ENCODE measurements at regions not wholly inside any gene's neighbourhood (a gene's known extent, or its start where the extent isn't known, plus 50 kb on each side); places are given as distances from the start of the nearest gene placed in this dataset.

DNA sequence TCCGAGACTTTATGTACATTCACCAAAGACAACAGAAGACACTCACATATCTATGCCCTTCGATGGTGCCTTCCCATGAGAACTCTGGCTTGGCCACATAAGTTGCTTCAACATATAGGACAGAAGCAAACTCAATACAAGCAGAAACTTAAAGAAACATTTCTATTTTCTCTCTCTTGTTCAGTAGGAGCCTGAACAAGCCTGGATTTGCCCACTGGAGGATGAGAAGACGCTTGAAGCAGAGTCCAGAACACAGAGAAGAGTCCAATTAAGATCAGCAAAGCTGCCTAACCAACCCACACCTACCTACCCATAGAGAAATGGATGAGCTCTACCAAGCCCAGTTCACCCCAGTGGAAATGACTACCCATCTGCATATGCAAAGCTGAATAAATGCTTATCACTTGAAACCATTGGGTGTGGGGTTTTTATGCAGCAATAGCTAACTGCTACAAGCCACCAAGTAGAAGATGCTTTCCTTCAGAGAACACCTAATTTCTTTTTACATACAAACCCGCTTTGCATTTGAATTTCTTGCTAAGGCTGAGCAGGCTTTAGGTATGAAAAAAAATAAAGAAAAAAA lies 337.9 kb upstream of the DYNLRB2 start:
- DNase-seq (ENCODE audit: extremely low read depth, low read depth): no peak
- TF ChIP-seq, protein P1, sequence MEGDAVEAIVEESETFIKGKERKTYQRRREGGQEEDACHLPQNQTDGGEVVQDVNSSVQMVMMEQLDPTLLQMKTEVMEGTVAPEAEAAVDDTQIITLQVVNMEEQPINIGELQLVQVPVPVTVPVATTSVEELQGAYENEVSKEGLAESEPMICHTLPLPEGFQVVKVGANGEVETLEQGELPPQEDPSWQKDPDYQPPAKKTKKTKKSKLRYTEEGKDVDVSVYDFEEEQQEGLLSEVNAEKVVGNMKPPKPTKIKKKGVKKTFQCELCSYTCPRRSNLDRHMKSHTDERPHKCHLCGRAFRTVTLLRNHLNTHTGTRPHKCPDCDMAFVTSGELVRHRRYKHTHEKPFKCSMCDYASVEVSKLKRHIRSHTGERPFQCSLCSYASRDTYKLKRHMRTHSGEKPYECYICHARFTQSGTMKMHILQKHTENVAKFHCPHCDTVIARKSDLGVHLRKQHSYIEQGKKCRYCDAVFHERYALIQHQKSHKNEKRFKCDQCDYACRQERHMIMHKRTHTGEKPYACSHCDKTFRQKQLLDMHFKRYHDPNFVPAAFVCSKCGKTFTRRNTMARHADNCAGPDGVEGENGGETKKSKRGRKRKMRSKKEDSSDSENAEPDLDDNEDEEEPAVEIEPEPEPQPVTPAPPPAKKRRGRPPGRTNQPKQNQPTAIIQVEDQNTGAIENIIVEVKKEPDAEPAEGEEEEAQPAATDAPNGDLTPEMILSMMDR (IDR thresholded peaks at IDR 0.05; ENCODE audit: low read depth, low read length, missing control alignments): no peak
- no peak overlapping the region for H3K4me3 ChIP-seq (replicated peaks; ENCODE audit: low read depth, low read length)

DNA sequence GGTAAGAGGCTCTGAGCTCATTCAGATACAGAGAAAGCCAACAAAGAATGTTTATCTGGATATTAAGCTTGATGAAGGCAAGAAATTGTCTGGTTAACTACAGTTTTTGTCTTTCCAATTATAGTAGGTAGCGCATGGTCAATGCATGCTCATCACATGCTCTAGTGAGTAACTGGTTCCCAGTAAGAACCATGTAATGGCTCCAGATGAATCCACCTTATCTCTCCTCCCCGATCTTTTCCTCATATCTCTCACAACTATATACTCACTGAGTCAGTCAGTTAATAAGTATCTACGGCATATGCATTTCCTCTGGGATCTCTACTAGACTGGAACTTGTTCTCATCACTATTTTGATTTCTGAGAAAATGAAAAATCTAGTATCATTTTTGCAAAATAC lies 340.7 kb upstream of the DYNLRB2 start:
- H3K4me3 ChIP-seq (replicated peaks; ENCODE audit: low read depth, low read length): no peak overlapping the region
- no peak for DNase-seq (ENCODE audit: extremely low read depth, low read depth)
- TF ChIP-seq, protein P1 (IDR thresholded peaks at IDR 0.05; ENCODE audit: low read depth, low read length, missing control alignments): no peak

DNA sequence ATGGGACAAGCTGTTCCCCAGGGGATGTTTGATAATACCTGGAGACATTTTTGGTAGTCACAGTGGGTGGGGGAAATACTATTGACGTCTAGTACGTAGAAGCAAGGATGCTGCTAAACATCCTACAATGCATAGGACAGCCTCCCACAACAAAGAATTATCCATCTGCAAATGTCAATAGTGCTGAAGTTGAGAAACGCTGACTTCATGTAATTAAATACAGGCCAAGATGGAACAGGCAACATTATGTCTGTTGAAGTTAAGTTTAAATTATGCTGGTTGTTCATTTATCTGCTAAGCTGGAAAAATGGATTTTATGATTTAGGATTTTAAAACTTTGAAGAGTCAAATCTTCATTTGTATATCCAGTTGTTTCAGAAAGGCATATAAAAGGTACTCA lies 341.2 kb upstream of the DYNLRB2 start:
- TF ChIP-seq, protein P1 (IDR thresholded peaks at IDR 0.05; ENCODE audit: low read depth, low read length, missing control alignments): no peak
- no peak for DNase-seq (ENCODE audit: extremely low read depth, low read depth)
- H3K4me3 ChIP-seq (replicated peaks; ENCODE audit: low read depth, low read length): no peak overlapping the region

DNA sequence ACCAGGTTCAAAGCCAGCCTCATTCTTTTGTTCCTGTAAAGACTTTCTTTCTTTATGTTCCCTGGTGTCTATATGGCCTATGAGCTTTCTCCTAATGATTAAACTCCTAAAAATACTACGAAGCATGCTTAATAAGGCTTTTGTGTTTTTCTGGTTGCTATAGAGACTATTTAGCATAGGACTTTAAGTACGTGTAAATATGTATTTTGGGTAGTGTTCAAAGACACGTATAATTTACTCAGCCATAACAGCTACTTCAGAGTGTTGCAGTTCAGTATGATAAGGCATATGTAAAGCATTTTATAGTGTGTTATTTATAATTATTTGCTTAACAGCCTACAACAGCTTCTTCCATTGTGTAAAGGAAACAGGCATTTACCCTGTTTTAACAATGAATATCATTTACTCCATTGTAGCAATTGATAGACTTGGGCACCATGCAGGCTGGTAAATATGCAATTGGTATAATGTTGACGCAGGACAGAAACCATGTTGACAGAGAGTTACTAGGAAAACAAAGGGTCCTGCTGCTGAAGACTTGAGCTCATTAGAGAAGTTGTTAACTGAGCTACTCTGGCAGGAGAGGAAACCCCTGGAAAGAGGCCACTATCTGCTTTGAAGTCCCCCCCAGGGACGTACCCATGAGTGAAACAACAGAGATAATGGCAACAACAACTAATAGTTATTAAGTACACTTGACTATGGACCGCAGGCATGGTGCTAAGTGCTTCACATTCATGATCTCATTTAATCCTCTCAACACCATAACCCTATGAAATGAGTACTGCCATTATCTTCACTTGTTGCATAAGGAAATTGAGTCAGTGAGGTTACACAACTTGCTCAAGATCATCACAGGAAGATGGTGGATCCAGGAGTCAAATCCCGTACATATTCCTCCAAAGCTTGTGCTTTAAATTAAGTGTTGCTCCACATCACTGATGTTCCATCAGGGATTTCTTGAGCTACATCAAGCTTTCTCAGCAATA lies 342.2 kb upstream of the DYNLRB2 start:
- TF ChIP-seq, protein P1 (IDR thresholded peaks at IDR 0.05; ENCODE audit: low read depth, low read length, missing control alignments): no peak
- H3K4me3 ChIP-seq (replicated peaks; ENCODE audit: low read depth, low read length): no peak overlapping the region
- DNase-seq (ENCODE audit: extremely low read depth, low read depth): no peak

DNA sequence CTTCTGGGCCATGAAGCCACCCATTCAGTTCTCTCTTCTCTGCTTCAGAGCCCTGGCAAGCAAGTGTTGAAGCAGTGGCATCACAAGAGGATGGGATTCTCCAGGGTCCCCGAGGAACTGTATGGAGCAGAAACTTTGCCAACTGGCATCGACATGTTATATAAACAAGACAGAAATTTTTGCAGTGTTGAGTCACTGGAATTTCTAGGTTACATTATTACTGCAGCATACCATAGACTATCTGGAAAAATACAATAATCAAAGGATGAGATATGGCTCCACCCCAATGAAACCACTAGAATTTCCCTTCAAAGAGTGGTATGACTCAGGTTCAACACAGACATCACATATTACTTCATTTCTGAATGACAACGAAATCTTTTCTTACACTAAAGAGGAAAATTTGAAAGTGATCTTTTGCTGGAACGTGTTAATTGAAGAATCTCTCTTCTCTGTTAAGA lies 343.0 kb upstream of the DYNLRB2 start:
- TF ChIP-seq, protein P1 (IDR thresholded peaks at IDR 0.05; ENCODE audit: low read depth, low read length, missing control alignments): no peak
- H3K4me3 ChIP-seq (replicated peaks; ENCODE audit: low read depth, low read length): no peak overlapping the region
- DNase-seq (ENCODE audit: extremely low read depth, low read depth): peak; percentile 56

DNA sequence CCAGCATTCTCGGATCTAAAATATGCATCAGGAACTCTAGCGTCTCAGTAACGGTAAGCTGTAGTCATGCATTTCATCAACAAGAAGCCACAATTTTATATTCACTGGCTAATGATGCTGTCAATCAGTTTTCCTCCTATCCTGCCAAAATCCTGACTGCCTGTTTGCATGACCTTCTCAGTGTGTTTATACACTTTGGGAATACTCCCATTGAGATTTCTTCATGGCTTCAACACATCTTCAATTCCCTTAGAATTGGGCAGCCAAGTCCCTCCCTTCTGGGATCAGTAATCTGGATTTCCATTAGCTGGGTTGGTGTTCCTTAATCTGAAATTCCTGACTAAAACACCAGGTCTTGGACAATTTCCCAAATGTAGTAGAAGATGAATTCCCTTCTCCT lies 348.9 kb upstream of the DYNLRB2 start:
- DNase-seq (ENCODE audit: extremely low read depth, low read depth): no peak
- no peak overlapping the region for H3K4me3 ChIP-seq (replicated peaks; ENCODE audit: low read depth, low read length)
- TF ChIP-seq, protein P1 (IDR thresholded peaks at IDR 0.05; ENCODE audit: low read depth, low read length, missing control alignments): no peak
